Lower leg skin (tissue), 3 donors: ENCODE measurements at regions not wholly inside any gene's neighbourhood (a gene's known extent, or its start where the extent isn't known, plus 50 kb on each side); places are given as distances from the start of the nearest gene placed in this dataset.

Experiments used
- CTCF ChIP-seq, 3 donors: fragments of 450-650 bp; IDR thresholded peaks; one replicate each; pipeline ENCODE4 v1.5.1; 2016; ENCODE audit warnings: antibody characterized with exemption in 3 of 3, mild to moderate bottlenecking in 3 of 3, moderate library complexity in 2 of 3
- POLR2A ChIP-seq, 2 donors: fragments of 450-650 bp; IDR thresholded peaks; one replicate each; pipeline ENCODE4 v1.6.1; 2016 to 2017; ENCODE audit warnings: antibody characterized with exemption in 2 of 2, mild to moderate bottlenecking in 1 of 2, moderate library complexity in 1 of 2

- TF ChIP-seq CTCF (IDR thresholded peaks at IDR 0.05) (no peak), POLR2A (IDR thresholded peaks at IDR 0.05) (no peak)
Measured at GRCh38 chr5:143592648-143593047, 189.2 kb upstream of the NR3C1 start.
